HEK293 (cell line): ENCODE measurements at regions not wholly inside any gene's neighbourhood (a gene's known extent, or its start where the extent isn't known, plus 50 kb on each side); places are given as distances from the start of the nearest gene placed in this dataset.
"Not testable (repeated sequence)": the region's sequence is repeated elsewhere in the genome, so short reads cannot be mapped to it uniquely, and the experiment has no call there.

Source experiments
- GLI2 ChIP-seq: fragments of 450-650 bp; formaldehyde crosslinking; IDR thresholded peaks from 2 replicates; pipeline ENCODE4; 2017; ENCODE audit warnings: missing biosample characterization, missing genetic modification characterization, low read depth, borderline replicate concordance
- ZNF843 ChIP-seq: fragments of 450-650 bp; formaldehyde crosslinking; IDR thresholded peaks from 2 replicates; pipeline ENCODE4 v1.5.1; 2016; ENCODE audit warnings: missing biosample characterization, missing genetic modification characterization

DNA sequence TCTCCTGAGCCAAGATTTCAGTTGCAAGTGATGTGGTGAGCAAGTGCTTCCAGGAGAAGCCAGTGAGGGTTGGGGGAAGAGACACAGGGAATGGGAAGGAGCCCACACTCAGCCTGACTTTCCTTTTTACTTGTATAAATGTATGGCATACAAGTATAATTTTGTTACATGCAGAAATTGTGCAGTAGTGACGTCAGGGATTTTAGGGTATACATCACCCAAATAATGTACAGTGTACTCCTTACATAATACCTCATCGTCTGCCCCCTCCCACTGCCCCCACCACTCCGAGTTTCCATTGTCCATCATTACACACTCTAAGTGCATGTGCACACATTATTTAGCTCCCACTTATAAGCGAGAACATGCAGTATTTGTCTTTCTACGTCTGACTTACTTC is 68.7 kb upstream of the GBA3 start:
- not testable (repeated sequence) for TF ChIP-seq ZNF843, GLI2 (tag by site-specific recombination)
